ENCODE measurements at regions not wholly inside any gene's neighbourhood (a gene's known extent, or its start where the extent isn't known, plus 50 kb on each side); places are given as distances from the start of the nearest gene placed in this dataset.

GRCh38 chr14:97073622-97074021 lies 276.4 kb downstream of the VRK1 start:
- Histone ChIP-seq H3K9me3 (no peaks in the 10 kb centered on the region), H3K27me3 (ENCODE audit: insufficient read depth) (no peaks in the 10 kb centered on the region), H4K20me1 (ENCODE audit: insufficient read depth) (no peaks in the 10 kb centered on the region), H3K9ac (no peak overlapping the region), H2AFZ (ENCODE audit: low read depth) (no peak overlapping the region), H3K4me2 (no peak overlapping the region), H3K79me2 (ENCODE audit: insufficient read depth) (no peaks in the 10 kb centered on the region), H3K27ac (ENCODE audit: low read depth in 2 of 2, low read length in 1 of 2) (no peak overlapping the region), H3K9me2 (no peaks in the 10 kb centered on the region), H3K4me1 (ENCODE audit: control insufficient read depth in 1 of 2, insufficient read depth in 2 of 2, low read depth in 1 of 2, low read length in 1 of 2) (peaks cover 0 to 4% of the 10 kb centered on the region in 2 experiments; a peak in 2 of 4 replicates), H3F3A (replicated peaks; ENCODE audit: insufficient read depth) (no peaks in the 10 kb centered on the region), H3K36me3 (replicated peaks in 1 of 2; ENCODE audit: control insufficient read depth in 1 of 2, insufficient read depth in 2 of 2, low read length in 1 of 2) (no peaks in the 10 kb centered on the region), H3K4me3 (ENCODE audit: low read depth in 2 of 2, low read length in 1 of 2) (no peak overlapping the region)
- POLR2A ChIA-PET, result no interaction called here
- WGBS (ENCODE audit: low lambda C conversion rate), result 12% methylated on average over 2 of the region's 5 CpGs
- CTCF ChIA-PET, result no interaction called here
- TF ChIP-seq TEAD4 (IDR thresholded peaks at IDR 0.05; ENCODE audit: borderline replicate concordance, insufficient read depth), result no peak
- no peak for TF ChIP-seq ELF1 (IDR thresholded peaks at IDR 0.05)
- no peak for TF ChIP-seq MEF2A (IDR thresholded peaks at IDR 0.05; ENCODE audit: borderline replicate concordance, low read depth)
- TF ChIP-seq NFIC (IDR thresholded peaks at IDR 0.05; ENCODE audit: borderline replicate concordance), result no peak
- TF ChIP-seq IRF3 (IDR thresholded peaks at IDR 0.05; ENCODE audit: low read depth, low read length), result no peak
- TF ChIP-seq, protein P1, sequence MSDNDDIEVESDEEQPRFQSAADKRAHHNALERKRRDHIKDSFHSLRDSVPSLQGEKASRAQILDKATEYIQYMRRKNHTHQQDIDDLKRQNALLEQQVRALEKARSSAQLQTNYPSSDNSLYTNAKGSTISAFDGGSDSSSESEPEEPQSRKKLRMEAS (IDR thresholded peaks at IDR 0.05; ENCODE audit: low read depth), result no peak
- TF ChIP-seq TAF1 (IDR thresholded peaks at IDR 0.05; ENCODE audit: borderline replicate concordance, low read depth, low read length), result no peak
- TF ChIP-seq RFX5 (IDR thresholded peaks at IDR 0.05; ENCODE audit: low read length), result no peak
- TF ChIP-seq FOXJ3 (CRISPR knock-in tag; IDR thresholded peaks at IDR 0.05), result no peak
- no peak for DNase-seq

- H3K27me3 ChIP-seq (ENCODE audit: insufficient read depth), result no peaks in the 10 kb centered on the region
- TF ChIP-seq USF2 (IDR thresholded peaks at IDR 0.05; ENCODE audit: borderline replicate concordance, low read depth, low read length) (no peak), NRF1 (IDR thresholded peaks at IDR 0.05; ENCODE audit: low read depth, low read length) (no peak), MXI1 (IDR thresholded peaks at IDR 0.05; ENCODE audit: low read depth, low read length) (no peak), IRF3 (IDR thresholded peaks at IDR 0.05; ENCODE audit: low read depth, low read length) (no peak), RCOR1 (IDR thresholded peaks at IDR 0.05; ENCODE audit: low read length) (no peak), MEF2A (IDR thresholded peaks at IDR 0.05; ENCODE audit: borderline replicate concordance, low read depth) (no peak), SMC3 (IDR thresholded peaks at IDR 0.05; ENCODE audit: low read depth, low read length) (no peak), EP300 (IDR thresholded peaks at IDR 0.05; ENCODE audit: borderline replicate concordance in 1 of 2, low read depth in 1 of 2, low read length in 1 of 2) (no peak), YY1 (IDR thresholded peaks at IDR 0.05; ENCODE audit: low read depth) (no peak), RFX5 (IDR thresholded peaks at IDR 0.05; ENCODE audit: low read length) (no peak), GABPA (IDR thresholded peaks at IDR 0.05; ENCODE audit: low read depth) (no peak), NFIC (IDR thresholded peaks at IDR 0.05; ENCODE audit: borderline replicate concordance) (no peak), REST (IDR thresholded peaks at IDR 0.05; ENCODE audit: low read depth, low read length) (no peak), EZH2phosphoT487 (IDR thresholded peaks at IDR 0.05; ENCODE audit: borderline replicate concordance, low read depth) (no peak), TEAD4 (IDR thresholded peaks at IDR 0.05; ENCODE audit: borderline replicate concordance, insufficient read depth) (no peak), ELF1 (IDR thresholded peaks at IDR 0.05) (no peak), SIN3A (IDR thresholded peaks at IDR 0.05; ENCODE audit: borderline replicate concordance, low read depth, low read length) (no peak), TCF12 (IDR thresholded peaks at IDR 0.05) (no peak)
- TF ChIP-seq, protein P1 (IDR thresholded peaks at IDR 0.05; ENCODE audit: low read depth), result no peak
Measured at GRCh38 chr14:97074456-97074855, 277.3 kb downstream of the VRK1 start.

More at GRCh38 chr14:97074456-97074855, 277.3 kb downstream of the VRK1 start:
- ChIA-PET CTCF (no interaction called here), POLR2A (no interaction called here)
- Histone ChIP-seq H3K4me2 (no peak overlapping the region), H3K9me3 (no peaks in the 10 kb centered on the region), H2AFZ (ENCODE audit: low read depth) (no peak overlapping the region), H3K4me1 (ENCODE audit: control insufficient read depth in 1 of 2, insufficient read depth in 2 of 2, low read depth in 1 of 2, low read length in 1 of 2) (peaks cover 0 to 4% of the 10 kb centered on the region in 2 experiments; a peak in 2 of 4 replicates), H3K9ac (no peak overlapping the region), H3K79me2 (ENCODE audit: insufficient read depth) (no peaks in the 10 kb centered on the region), H3K27ac (ENCODE audit: low read depth in 2 of 2, low read length in 1 of 2) (no peak overlapping the region), H3K36me3 (replicated peaks in 1 of 2; ENCODE audit: control insufficient read depth in 1 of 2, insufficient read depth in 2 of 2, low read length in 1 of 2) (no peaks in the 10 kb centered on the region), H3F3A (replicated peaks; ENCODE audit: insufficient read depth) (no peaks in the 10 kb centered on the region), H3K4me3 (ENCODE audit: low read depth in 2 of 2, low read length in 1 of 2) (no peak overlapping the region), H3K9me2 (no peaks in the 10 kb centered on the region), H4K20me1 (ENCODE audit: insufficient read depth) (no peaks in the 10 kb centered on the region)
- 61% methylated on average over 6 of the region's 6 CpGs for WGBS (ENCODE audit: low lambda C conversion rate)
- DNase-seq, result no peak

All from SK-N-SH (cell line).